ENCODE measurements at regions not wholly inside any gene's neighbourhood (a gene's known extent, or its start where the extent isn't known, plus 50 kb on each side); places are given as distances from the start of the nearest gene placed in this dataset.

GRCh38 chr2:33903215-33903614 is 304.1 kb upstream of the FAM98A start:
- 97% methylated on average over 10 of the region's 10 CpGs for WGBS (ENCODE audit: insufficient coverage)
- no peak for TF ChIP-seq CTCF (IDR thresholded peaks at IDR 0.05)
- Histone ChIP-seq H3K4me2 (replicated peaks; ENCODE audit: extremely low read depth, low read length, poor library complexity, severe bottlenecking) (no peak overlapping the region), H3K9ac (ENCODE audit: insufficient read depth, low read length, poor library complexity, severe bottlenecking) (no peak overlapping the region), H3K4me1 (ENCODE audit: control insufficient read depth in 1 of 2, insufficient read depth in 2 of 2, low read length in 2 of 2) (no peaks in the 10 kb centered on the region), H2AFZ (ENCODE audit: insufficient read depth, low read depth, low read length, poor library complexity, severe bottlenecking) (no peak overlapping the region), H3K79me2 (ENCODE audit: insufficient read depth, low read length) (no peaks in the 10 kb centered on the region), H3K27me3 (ENCODE audit: control insufficient read depth in 2 of 2, insufficient read depth in 2 of 2, low read length in 2 of 2) (no peaks in the 10 kb centered on the region), H3K36me3 (replicated peaks in 1 of 2; ENCODE audit: control insufficient read depth in 1 of 2, insufficient read depth in 2 of 2, low read length in 2 of 2) (no peaks in the 10 kb centered on the region), H3K27ac (ENCODE audit: low read depth in 1 of 2, low read length in 2 of 2) (no peak overlapping the region), H4K20me1 (ENCODE audit: insufficient read depth, low read length) (no peaks in the 10 kb centered on the region), H3K9me3 (replicated peaks in 1 of 2; ENCODE audit: control insufficient read depth in 1 of 2, insufficient read depth in 1 of 2, low read length in 2 of 2) (peaks cover 12 to 19% of the 10 kb centered on the region in 2 donors), H3K4me3 (replicated peaks in 1 of 3; ENCODE audit: low read depth in 2 of 3, low read length in 3 of 3) (no peak overlapping the region)
- no peak overlapping the region for H3K4me3 Mint-ChIP-seq
- peaks cover 0 to 1% (median 0%) of the 10 kb centered on the region in 3 donors for H3K27me3 Mint-ChIP-seq (ENCODE audit: low read depth in 3 of 3)
- H3K4me1 Mint-ChIP-seq, result peaks cover 6% of the 10 kb centered on the region
- H3K27ac Mint-ChIP-seq, result no peak overlapping the region
- H3K9me3 Mint-ChIP-seq, result peaks cover 7 to 25% (median 14%) of the 10 kb centered on the region in 7 donors
- intact Hi-C loops (cut with micrococcal nuclease), result no loop called here
- DNase-seq, result peak in 2 of 3 donors; percentile 6 to 18
- H3K36me3 Mint-ChIP-seq, result no peaks in the 10 kb centered on the region

GRCh38 chr2:33900610-33901009 is 301.5 kb upstream of the FAM98A start:
- Mint-ChIP-seq H3K4me3 (no peak overlapping the region), H3K4me1 (peaks cover 10% of the 10 kb centered on the region), H3K36me3 (no peaks in the 10 kb centered on the region), H3K27ac (no peak overlapping the region), H3K27me3 (ENCODE audit: low read depth in 3 of 3) (peaks cover 0 to 1% (median 0%) of the 10 kb centered on the region in 3 donors), H3K9me3 (peaks cover 7 to 22% (median 17%) of the 10 kb centered on the region in 7 donors)
- no peaks in the 10 kb centered on the region for H3K36me3 ChIP-seq (replicated peaks in 1 of 2; ENCODE audit: control insufficient read depth in 1 of 2, insufficient read depth in 2 of 2, low read length in 2 of 2)
- no peak for TF ChIP-seq CTCF (IDR thresholded peaks at IDR 0.05)
- H3K27me3 ChIP-seq (ENCODE audit: control insufficient read depth in 2 of 2, insufficient read depth in 2 of 2, low read length in 2 of 2), result no peaks in the 10 kb centered on the region
- H3K4me2 ChIP-seq (replicated peaks; ENCODE audit: extremely low read depth, low read length, poor library complexity, severe bottlenecking), result no peak overlapping the region
- peaks cover 12 to 18% of the 10 kb centered on the region in 2 donors for H3K9me3 ChIP-seq (replicated peaks in 1 of 2; ENCODE audit: control insufficient read depth in 1 of 2, insufficient read depth in 1 of 2, low read length in 2 of 2)
- H3K9ac ChIP-seq (ENCODE audit: insufficient read depth, low read length, poor library complexity, severe bottlenecking), result no peak overlapping the region
- H3K79me2 ChIP-seq (ENCODE audit: insufficient read depth, low read length), result no peaks in the 10 kb centered on the region
- intact Hi-C loops (cut with micrococcal nuclease), result no loop called here
- WGBS (ENCODE audit: insufficient coverage), result no CpG with 5 or more reads among the region's 2 CpGs
- no peak for DNase-seq
- no peak overlapping the region for H3K27ac ChIP-seq (ENCODE audit: low read depth in 1 of 2, low read length in 2 of 2)
- H2AFZ ChIP-seq (ENCODE audit: insufficient read depth, low read depth, low read length, poor library complexity, severe bottlenecking), result no peak overlapping the region
- H4K20me1 ChIP-seq (ENCODE audit: insufficient read depth, low read length), result no peaks in the 10 kb centered on the region
- no peak overlapping the region for H3K4me3 ChIP-seq (replicated peaks in 1 of 3; ENCODE audit: low read depth in 2 of 3, low read length in 3 of 3)
- H3K4me1 ChIP-seq (ENCODE audit: control insufficient read depth in 1 of 2, insufficient read depth in 2 of 2, low read length in 2 of 2), result no peaks in the 10 kb centered on the region

Measured in CD14-positive monocyte (primary cell).